SK-N-SH treated with all-trans-retinoic acid at 6 μM for 48 hours (cell line): ENCODE measurements at regions not wholly inside any gene's neighbourhood (a gene's known extent, or its start where the extent isn't known, plus 50 kb on each side); places are given as distances from the start of the nearest gene placed in this dataset.

ENCODE experiments used
- ATAC-seq: fragments of 200-7000 bp; cut with Tn5 transposase; 3 replicates; pipeline ENCODE4 v1.9.1; 2020; ENCODE audit warnings: mild to moderate bottlenecking, moderate library complexity
- ARNTL ChIP-seq: fragments of 450-650 bp; formaldehyde crosslinking; IDR thresholded peaks from 2 replicates; pipeline ENCODE4 v1.5.0; 2020; ENCODE audit warnings: low read depth, mild to moderate bottlenecking, moderate library complexity, borderline replicate concordance
- BACH2 ChIP-seq: fragments of 250-450 bp; sonication (Bioruptor Pico); IDR thresholded peaks from 2 replicates; pipeline ENCODE4 v1.9.0; 2021; ENCODE audit warnings: mild to moderate bottlenecking, borderline replicate concordance
- CSDC2 ChIP-seq: fragments of 250-450 bp; sonication (Bioruptor Pico); IDR thresholded peaks from 2 replicates; pipeline ENCODE4 v1.5.0; 2020; ENCODE audit warnings: mild to moderate bottlenecking, moderate library complexity
- CSRNP3 ChIP-seq: fragments of 250-450 bp; sonication (Bioruptor Pico); IDR thresholded peaks from 2 replicates; pipeline ENCODE4 v1.5.1; 2021; ENCODE audit warnings: mild to moderate bottlenecking, moderate library complexity
- ESRRG ChIP-seq: fragments of 250-450 bp; sonication (Bioruptor Pico); IDR thresholded peaks from 2 replicates; pipeline ENCODE4 v1.6.1; 2021; ENCODE audit warnings: mild to moderate bottlenecking
- GLIS3 ChIP-seq: fragments of 250-450 bp; sonication (Bioruptor Pico); IDR thresholded peaks from 2 replicates; pipeline ENCODE4 v1.5.0; 2020; ENCODE audit warnings: mild to moderate bottlenecking, moderate library complexity
- ISL1 ChIP-seq: fragments of 250-450 bp; sonication (Bioruptor Pico); IDR thresholded peaks from 2 replicates; pipeline ENCODE4 v2.1.2; 2022; ENCODE audit warnings: mild to moderate bottlenecking, moderate library complexity
- OSR1 ChIP-seq: fragments of 250-450 bp; sonication (Bioruptor Pico); IDR thresholded peaks from 2 replicates; pipeline ENCODE4 v1.8.0; 2022; ENCODE audit warnings: moderate library complexity, mild to moderate bottlenecking, inconsistent platforms
- PATZ1 ChIP-seq: fragments of 250-450 bp; sonication (Bioruptor Pico); IDR thresholded peaks from 2 replicates; pipeline ENCODE4 v1.8.0; 2020; ENCODE audit warnings: mild to moderate bottlenecking, moderate library complexity, borderline replicate concordance
- POU6F1 ChIP-seq: fragments of 250-450 bp; sonication (Bioruptor Pico); IDR thresholded peaks from 2 replicates; pipeline ENCODE4 v1.8.0; 2021; ENCODE audit warnings: low read depth, mild to moderate bottlenecking, moderate library complexity, borderline replicate concordance
- PPARA ChIP-seq: fragments of 250-450 bp; sonication (Bioruptor Pico); IDR thresholded peaks from 2 replicates; pipeline ENCODE4 v1.5.0; 2020; ENCODE audit warnings: mild to moderate bottlenecking, borderline replicate concordance
- RARB ChIP-seq: fragments of 250-450 bp; sonication (Bioruptor Pico); IDR thresholded peaks from 2 replicates; pipeline ENCODE4 v1.8.0; 2021; ENCODE audit warnings: mild to moderate bottlenecking, moderate library complexity
- SNAI2 ChIP-seq: fragments of 250-450 bp; sonication (Bioruptor Pico); IDR thresholded peaks from 2 replicates; pipeline ENCODE4 v1.5.0; 2020; ENCODE audit warnings: mild to moderate bottlenecking, moderate library complexity
- TCF4 ChIP-seq: fragments of 250-450 bp; sonication (Bioruptor Pico); IDR thresholded peaks from 2 replicates; pipeline ENCODE4 v1.8.0; 2021; ENCODE audit warnings: mild to moderate bottlenecking, moderate library complexity, borderline replicate concordance
- TOX ChIP-seq: fragments of 250-450 bp; sonication (Bioruptor Pico); IDR thresholded peaks from 2 replicates; pipeline ENCODE4 v1.8.0; 2021; ENCODE audit warnings: mild to moderate bottlenecking, moderate library complexity, borderline replicate concordance
- TSHZ2 ChIP-seq: fragments of 250-450 bp; sonication (Bioruptor Pico); IDR thresholded peaks from 2 replicates; pipeline ENCODE4 v1.5.0; 2020; ENCODE audit warnings: mild to moderate bottlenecking, moderate library complexity
- ZC3H10 ChIP-seq: fragments of 250-450 bp; sonication (Bioruptor Pico); IDR thresholded peaks from 2 replicates; pipeline ENCODE4 v1.5.1; 2021; ENCODE audit warnings: mild to moderate bottlenecking, moderate library complexity
- ZFP3 ChIP-seq: fragments of 250-450 bp; sonication (Bioruptor Pico); IDR thresholded peaks from 2 replicates; pipeline ENCODE4 v1.5.0; 2020; ENCODE audit warnings: mild to moderate bottlenecking, moderate library complexity
- ZNF70 ChIP-seq: fragments of 450-650 bp; formaldehyde crosslinking; IDR thresholded peaks from 2 replicates; pipeline ENCODE4 v1.5.0; 2020; ENCODE audit warnings: mild to moderate bottlenecking, moderate library complexity

GRCh38 chr2:180733330-180733729, 247.1 kb upstream of the UBE2E3 start:
- no peak for TF ChIP-seq CSRNP3
- TF ChIP-seq ZNF70 (CRISPR knock-in tag), result no peak
- TF ChIP-seq BACH2, result no peak
- TF ChIP-seq ARNTL (CRISPR knock-in tag), result no peak
- TF ChIP-seq ZC3H10, result no peak
- no peak for TF ChIP-seq OSR1 (CRISPR knock-in tag)
- no peak for TF ChIP-seq GLIS3 (CRISPR knock-in tag)
- no peak for TF ChIP-seq RARB
- no peak for TF ChIP-seq TOX
- no peak for TF ChIP-seq ISL1
- no peak for TF ChIP-seq PATZ1
- no peak for TF ChIP-seq CSDC2 (CRISPR knock-in tag)
- no peak for TF ChIP-seq TSHZ2
- TF ChIP-seq ZFP3, result no peak
- no peak for TF ChIP-seq PPARA (CRISPR knock-in tag)
- TF ChIP-seq ESRRG, result no peak
- TF ChIP-seq TCF4, result no peak
- ATAC-seq, result no peak

- no peak for TF ChIP-seq PATZ1
- ATAC-seq, result no peak
Measured at GRCh38 chr2:180732337-180732736, 248.1 kb upstream of the UBE2E3 start.

- no peak for ATAC-seq
Measured at GRCh38 chr2:180730976-180731375, 249.4 kb upstream of the UBE2E3 start.

More at GRCh38 chr2:180730976-180731375, 249.4 kb upstream of the UBE2E3 start:
- TF ChIP-seq SNAI2 (CRISPR knock-in tag) (no peak), CSRNP3 (no peak), TSHZ2 (no peak), ZC3H10 (no peak), ESRRG (no peak), POU6F1 (no peak), ZNF70 (CRISPR knock-in tag) (no peak)
